ENCODE measurements at regions not wholly inside any gene's neighbourhood (a gene's known extent, or its start where the extent isn't known, plus 50 kb on each side); places are given as distances from the start of the nearest gene placed in this dataset.

GRCh38 chr14:58718226-58719205, 80.8 kb downstream of the DACT1 start:
- TF ChIP-seq EZH2 (IDR thresholded peaks at IDR 0.05; ENCODE audit: borderline replicate concordance, insufficient read depth, low read length, poor library complexity, severe bottlenecking) (no peak), CTCF (IDR thresholded peaks at IDR 0.05; ENCODE audit: poor library complexity, severe bottlenecking) (no peak), SMC3 (conservative IDR thresholded peaks at IDR 0.05; ENCODE audit: poor library complexity) (no peak), EP300 (conservative IDR thresholded peaks at IDR 0.05; ENCODE audit: poor library complexity, severe bottlenecking) (no peak), POLR2AphosphoS5 (IDR thresholded peaks at IDR 0.05) (no peak), RAD21 (conservative IDR thresholded peaks at IDR 0.05) (no peak), REST (IDR thresholded peaks at IDR 0.05; ENCODE audit: borderline replicate concordance) (no peak), TAF1 (IDR thresholded peaks at IDR 0.05; ENCODE audit: low read depth) (no peak)
